ENCODE measurements at regions not wholly inside any gene's neighbourhood (a gene's known extent, or its start where the extent isn't known, plus 50 kb on each side); places are given as distances from the start of the nearest gene placed in this dataset. TPM values are rescaled to one million over a fixed set of nuclear protein-coding genes. Genes with fewer than 3 reads are reported as not detected.

DNA sequence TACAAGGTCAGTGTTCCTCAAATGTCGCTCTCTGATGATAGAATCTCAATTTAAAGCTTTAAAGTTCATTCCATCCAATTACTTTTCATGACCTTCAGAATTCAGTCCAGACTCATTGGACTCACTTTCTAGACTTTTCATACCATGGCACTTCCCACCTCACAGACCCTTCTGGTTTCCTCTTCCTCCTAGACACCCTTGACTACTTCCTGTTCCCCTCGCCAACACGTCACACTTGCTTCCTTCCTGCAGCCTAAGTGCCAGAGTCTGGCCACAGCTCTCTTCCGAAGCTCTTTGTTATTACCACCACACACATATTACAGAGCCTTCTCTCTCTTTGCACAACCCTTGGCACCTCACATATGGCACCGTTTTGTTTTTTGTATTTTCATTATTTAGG, 59.1 kb upstream of the UMPS start:
- no peaks in the 10 kb centered on the region for H3K27me3 ChIP-seq (ENCODE audit: insufficient read depth, low read length)
- TF ChIP-seq, protein P1, sequence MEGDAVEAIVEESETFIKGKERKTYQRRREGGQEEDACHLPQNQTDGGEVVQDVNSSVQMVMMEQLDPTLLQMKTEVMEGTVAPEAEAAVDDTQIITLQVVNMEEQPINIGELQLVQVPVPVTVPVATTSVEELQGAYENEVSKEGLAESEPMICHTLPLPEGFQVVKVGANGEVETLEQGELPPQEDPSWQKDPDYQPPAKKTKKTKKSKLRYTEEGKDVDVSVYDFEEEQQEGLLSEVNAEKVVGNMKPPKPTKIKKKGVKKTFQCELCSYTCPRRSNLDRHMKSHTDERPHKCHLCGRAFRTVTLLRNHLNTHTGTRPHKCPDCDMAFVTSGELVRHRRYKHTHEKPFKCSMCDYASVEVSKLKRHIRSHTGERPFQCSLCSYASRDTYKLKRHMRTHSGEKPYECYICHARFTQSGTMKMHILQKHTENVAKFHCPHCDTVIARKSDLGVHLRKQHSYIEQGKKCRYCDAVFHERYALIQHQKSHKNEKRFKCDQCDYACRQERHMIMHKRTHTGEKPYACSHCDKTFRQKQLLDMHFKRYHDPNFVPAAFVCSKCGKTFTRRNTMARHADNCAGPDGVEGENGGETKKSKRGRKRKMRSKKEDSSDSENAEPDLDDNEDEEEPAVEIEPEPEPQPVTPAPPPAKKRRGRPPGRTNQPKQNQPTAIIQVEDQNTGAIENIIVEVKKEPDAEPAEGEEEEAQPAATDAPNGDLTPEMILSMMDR (IDR thresholded peaks at IDR 0.05; ENCODE audit: extremely low read depth, low read depth, low read length): no peak
- no peak overlapping the region for H3K4me2 ChIP-seq (ENCODE audit: insufficient read depth, low read length)
- H3K4me3 ChIP-seq (ENCODE audit: insufficient read depth, low read length): no peak overlapping the region
- no peak overlapping the region for H2AFZ ChIP-seq (ENCODE audit: low read length)
- no peaks in the 10 kb centered on the region for H3K36me3 ChIP-seq (ENCODE audit: insufficient read depth, low read length)
- H3K79me2 ChIP-seq (ENCODE audit: insufficient read depth, low read length): no peaks in the 10 kb centered on the region
- no peaks in the 10 kb centered on the region for H3K9me3 ChIP-seq (ENCODE audit: low read depth, low read length)
- DNase-seq (ENCODE audit: insufficient read length, low spot score, missing footprints): no peak
- H4K20me1 ChIP-seq (ENCODE audit: insufficient read depth, low read length): no peaks in the 10 kb centered on the region
- no peak overlapping the region for H3K27ac ChIP-seq (ENCODE audit: low read depth, low read length)
- peaks cover 18% of the 10 kb centered on the region for H3K4me1 ChIP-seq (ENCODE audit: insufficient read depth, low read length)

DNA sequence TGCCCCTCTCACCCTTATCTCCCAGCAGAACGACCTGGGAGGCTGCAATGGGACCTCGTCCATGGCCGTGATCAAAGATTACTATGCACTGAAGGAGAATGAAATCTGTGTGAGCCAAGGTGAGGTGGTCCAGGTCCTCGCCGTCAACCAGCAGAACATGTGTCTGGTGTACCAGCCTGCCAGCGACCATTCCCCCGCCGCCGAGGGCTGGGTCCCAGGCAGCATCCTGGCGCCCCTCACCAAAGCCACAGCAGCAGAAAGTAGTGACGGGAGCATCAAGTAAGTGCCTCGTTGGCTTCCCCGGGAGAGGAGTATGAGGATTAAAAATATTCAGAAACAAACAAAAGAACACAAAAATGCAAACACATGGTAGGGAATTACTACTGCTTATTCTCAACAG, 55.9 kb upstream of the UMPS start:
- H3K27me3 ChIP-seq (ENCODE audit: insufficient read depth, low read length): no peaks in the 10 kb centered on the region
- H3K36me3 ChIP-seq (ENCODE audit: insufficient read depth, low read length): no peaks in the 10 kb centered on the region
- H3K27ac ChIP-seq (ENCODE audit: low read depth, low read length): no peak overlapping the region
- peaks cover 21% of the 10 kb centered on the region for H3K4me1 ChIP-seq (ENCODE audit: insufficient read depth, low read length)
- no peak overlapping the region for H3K4me3 ChIP-seq (ENCODE audit: insufficient read depth, low read length)
- no peaks in the 10 kb centered on the region for H4K20me1 ChIP-seq (ENCODE audit: insufficient read depth, low read length)
- DNase-seq (ENCODE audit: insufficient read length, low spot score, missing footprints): no peak
- no peak overlapping the region for H2AFZ ChIP-seq (ENCODE audit: low read length)
- TF ChIP-seq, protein P1 (IDR thresholded peaks at IDR 0.05; ENCODE audit: extremely low read depth, low read depth, low read length): no peak
- H3K4me2 ChIP-seq (ENCODE audit: insufficient read depth, low read length): no peak overlapping the region
- H3K9me3 ChIP-seq (ENCODE audit: low read depth, low read length): no peaks in the 10 kb centered on the region
- H3K79me2 ChIP-seq (ENCODE audit: insufficient read depth, low read length): no peaks in the 10 kb centered on the region

DNA sequence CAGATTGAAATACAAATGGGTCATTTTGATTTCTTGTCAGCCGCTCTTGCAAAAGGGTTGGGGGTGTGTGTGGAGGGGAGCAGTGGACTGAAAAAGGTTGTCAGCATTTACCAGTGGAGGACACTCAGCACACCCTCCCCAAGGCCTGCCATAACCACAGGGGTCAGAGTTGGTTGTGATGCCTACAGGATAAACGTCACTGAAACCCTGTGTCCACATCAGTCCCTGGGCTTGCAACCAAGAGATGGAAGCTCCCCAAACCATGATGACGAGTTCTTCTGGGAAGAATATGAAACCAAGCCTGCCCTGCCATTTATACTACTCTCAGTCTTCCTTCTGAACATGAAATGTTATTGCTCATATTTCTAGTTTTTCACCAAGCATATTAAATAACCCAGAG, 54.0 kb upstream of the UMPS start:
- Histone ChIP-seq H3K27me3 (ENCODE audit: insufficient read depth, low read length) (no peaks in the 10 kb centered on the region), H3K4me3 (ENCODE audit: insufficient read depth, low read length) (no peak overlapping the region), H4K20me1 (ENCODE audit: insufficient read depth, low read length) (no peaks in the 10 kb centered on the region), H3K4me1 (ENCODE audit: insufficient read depth, low read length) (peaks cover 19% of the 10 kb centered on the region), H3K27ac (ENCODE audit: low read depth, low read length) (peak overlapping the region; percentile 88), H3K36me3 (ENCODE audit: insufficient read depth, low read length) (no peaks in the 10 kb centered on the region), H3K9me3 (ENCODE audit: low read depth, low read length) (no peaks in the 10 kb centered on the region), H3K79me2 (ENCODE audit: insufficient read depth, low read length) (no peaks in the 10 kb centered on the region), H2AFZ (ENCODE audit: low read length) (peak overlapping the region; percentile 64), H3K4me2 (ENCODE audit: insufficient read depth, low read length) (peak overlapping the region; percentile 54)
- DNase-seq (ENCODE audit: insufficient read length, low spot score, missing footprints): peak; percentile 90
- TF ChIP-seq, protein P1 (IDR thresholded peaks at IDR 0.05; ENCODE audit: extremely low read depth, low read depth, low read length): no peak

DNA sequence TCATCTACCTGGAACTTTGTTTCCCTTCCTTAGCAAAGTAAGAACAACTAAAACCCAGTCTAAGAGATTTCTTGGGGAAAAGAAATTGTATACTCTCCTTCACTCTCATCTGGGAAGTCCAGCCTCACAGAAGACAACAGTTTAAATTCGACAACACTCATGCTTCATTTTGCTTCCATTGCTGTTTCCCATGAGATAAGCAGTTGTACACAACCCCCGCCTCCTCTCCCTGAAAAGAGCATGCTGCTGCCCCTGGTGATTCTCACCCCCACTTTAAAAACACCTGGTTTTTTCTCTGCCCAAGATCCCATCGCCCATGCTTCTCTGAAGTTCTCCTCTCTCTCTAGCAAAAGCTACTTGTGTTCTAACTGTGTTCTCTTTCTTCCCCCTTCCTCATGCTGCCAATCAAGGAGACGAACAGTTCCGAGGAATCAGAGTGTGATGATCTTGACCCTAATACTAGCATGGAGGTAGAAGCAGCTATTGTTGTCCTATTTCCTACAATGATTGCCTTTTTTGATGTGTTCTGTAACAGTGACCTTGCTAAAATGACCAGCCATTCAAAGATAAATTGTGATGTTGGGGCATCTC, 51.1 kb upstream of the UMPS start:
- H3K79me2 ChIP-seq (ENCODE audit: insufficient read depth, low read length): no peaks in the 10 kb centered on the region
- TF ChIP-seq, protein P1 (IDR thresholded peaks at IDR 0.05; ENCODE audit: extremely low read depth, low read depth, low read length): no peak
- DNase-seq (ENCODE audit: insufficient read length, low spot score, missing footprints): no peak

More for the DNA sequence above, 51.1 kb upstream of the UMPS start:
- H2AFZ ChIP-seq (ENCODE audit: low read length): no peak overlapping the region
- H3K27ac ChIP-seq (ENCODE audit: low read depth, low read length): no peak overlapping the region
- H3K27me3 ChIP-seq (ENCODE audit: insufficient read depth, low read length): no peaks in the 10 kb centered on the region
- H4K20me1 ChIP-seq (ENCODE audit: insufficient read depth, low read length): no peaks in the 10 kb centered on the region
- H3K4me3 ChIP-seq (ENCODE audit: insufficient read depth, low read length): no peak overlapping the region
- H3K4me2 ChIP-seq (ENCODE audit: insufficient read depth, low read length): no peak overlapping the region
- peaks cover 19% of the 10 kb centered on the region for H3K4me1 ChIP-seq (ENCODE audit: insufficient read depth, low read length)
- H3K36me3 ChIP-seq (ENCODE audit: insufficient read depth, low read length): no peaks in the 10 kb centered on the region
- no peaks in the 10 kb centered on the region for H3K9me3 ChIP-seq (ENCODE audit: low read depth, low read length)

Small RNA genes lying in the stretch of these regions (small RNA-seq; reads per million reads assigned to genes)
- gene MIR5002 (1.3 reads per million, percentile 45 among the genes with 10 or more reads in this experiment), gene MIR6083 (not detected), gene RNU6-143P (not detected)
